Stomach (tissue), 4 donors: ENCODE measurements at regions not wholly inside any gene's neighbourhood (a gene's known extent, or its start where the extent isn't known, plus 50 kb on each side); places are given as distances from the start of the nearest gene placed in this dataset.

Source experiments
- EP300 ChIP-seq: sonication (generic); formaldehyde crosslinking; IDR thresholded peaks from one replicate; pipeline ENCODE4 v1.6.1; 2017; ENCODE audit warnings: antibody characterized with exemption
- POLR2A ChIP-seq, 4 donors: fragments of 450-650 bp; IDR thresholded peaks; one replicate each; pipeline ENCODE4 v1.6.1; 2016; ENCODE audit warnings: antibody characterized with exemption in 4 of 4, control low read depth in 2 of 4, mild to moderate bottlenecking in 1 of 4, moderate library complexity in 1 of 4
- TF ChIP-seq, protein P1 (sequence below), 7 experiments: fragments of 450-650 bp in 4 of 7; fragments of 200-600 bp in 3 of 7; sonication (generic) in 3 of 7; IDR thresholded peaks; one replicate each; pipeline ENCODE4 v1.5.1; 2016 to 2019; ENCODE audit warnings: antibody characterized with exemption in 7 of 7, control low read depth in 2 of 7, mild to moderate bottlenecking in 1 of 7

- TF ChIP-seq EP300, result no peak
- TF ChIP-seq POLR2A (IDR thresholded peaks at IDR 0.05), result no peak
- TF ChIP-seq, protein P1, sequence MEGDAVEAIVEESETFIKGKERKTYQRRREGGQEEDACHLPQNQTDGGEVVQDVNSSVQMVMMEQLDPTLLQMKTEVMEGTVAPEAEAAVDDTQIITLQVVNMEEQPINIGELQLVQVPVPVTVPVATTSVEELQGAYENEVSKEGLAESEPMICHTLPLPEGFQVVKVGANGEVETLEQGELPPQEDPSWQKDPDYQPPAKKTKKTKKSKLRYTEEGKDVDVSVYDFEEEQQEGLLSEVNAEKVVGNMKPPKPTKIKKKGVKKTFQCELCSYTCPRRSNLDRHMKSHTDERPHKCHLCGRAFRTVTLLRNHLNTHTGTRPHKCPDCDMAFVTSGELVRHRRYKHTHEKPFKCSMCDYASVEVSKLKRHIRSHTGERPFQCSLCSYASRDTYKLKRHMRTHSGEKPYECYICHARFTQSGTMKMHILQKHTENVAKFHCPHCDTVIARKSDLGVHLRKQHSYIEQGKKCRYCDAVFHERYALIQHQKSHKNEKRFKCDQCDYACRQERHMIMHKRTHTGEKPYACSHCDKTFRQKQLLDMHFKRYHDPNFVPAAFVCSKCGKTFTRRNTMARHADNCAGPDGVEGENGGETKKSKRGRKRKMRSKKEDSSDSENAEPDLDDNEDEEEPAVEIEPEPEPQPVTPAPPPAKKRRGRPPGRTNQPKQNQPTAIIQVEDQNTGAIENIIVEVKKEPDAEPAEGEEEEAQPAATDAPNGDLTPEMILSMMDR (IDR thresholded peaks at IDR 0.05), result no peak
Measured at GRCh38 chr7:128168667-128169210, 72.3 kb upstream of the LEP start.
